GM12878 (cell line): ENCODE measurements at regions not wholly inside any gene's neighbourhood (a gene's known extent, or its start where the extent isn't known, plus 50 kb on each side); places are given as distances from the start of the nearest gene placed in this dataset.

Source experiments
- ATAC-seq: fragments of 200-7000 bp; cut with Tn5 transposase; 3 replicates; pipeline ENCODE4 v1.9.1; 2020; ENCODE audit warnings: mild to moderate bottlenecking, moderate library complexity
- BruUV-seq: library from RNA; stranded (reverse); fragments of 400-500 nt; replicated peaks from 2 replicates; lab custom pipeline; 2021; lab: Mats Ljungman, UMichigan
- CTCF ChIA-PET: fragments of 300-600 bp; sonication (Branson Sonifier 250); formaldehyde crosslinking; extraction: SDS; loops from one replicate; lab custom pipeline; 2021; ENCODE audit warnings: inconsistent platforms; lab: Yijun Ruan, JAX
- POLR2A ChIA-PET: fragments of 350-600 bp; formaldehyde crosslinking; extraction: SDS; loops from one replicate; lab custom pipeline; 2021; ENCODE audit warnings: inconsistent platforms; lab: Charles Lee
- RAD21 ChIA-PET: fragments of 300-600 bp; sonication (Branson Sonifier 250); formaldehyde crosslinking; loops from one replicate; lab custom pipeline; 2023; ENCODE audit warnings: antibody characterized with exemption; ENCODE audit not compliant: unreplicated experiment; lab: Charles Lee
- SMC1A ChIA-PET: fragments of 300-600 bp; sonication (Branson Sonifier 250); formaldehyde crosslinking; loops from one replicate; lab custom pipeline; 2023; ENCODE audit not compliant: unreplicated experiment, uncharacterized antibody; lab: Charles Lee
- DNase-seq: peaks from one replicate; pipeline ENCODE4 v3.0.0-alpha.2; 2011; ENCODE audit warnings: low read depth, low spot score
- FAIRE-seq: peaks from 3 replicates; lab custom pipeline; 2011; peaks lifted over from hg19 to GRCh38; lab: Jason Lieb, UNC
- H2AFZ ChIP-seq: 2 replicates; pipeline ENCODE4 v1.6.0; 2011; ENCODE audit warnings: low read depth, low read length, control low read depth; ENCODE audit not compliant: control insufficient read depth
- H3K27ac ChIP-seq: 2 replicates; pipeline ENCODE4 v1.5.1; 2011; ENCODE audit warnings: control low read depth; ENCODE audit not compliant: control insufficient read depth, insufficient read depth
- H3K27me3 ChIP-seq, 2 experiments: replicated peaks in 1 of 2; 2 replicates each; pipeline versions ENCODE4 v1.6.0 to v1.6.1; 2011; ENCODE audit warnings: low read length in 1 of 2; ENCODE audit not compliant: control insufficient read depth in 2 of 2, insufficient read depth in 2 of 2
- H3K36me3 ChIP-seq, 2 experiments: 2 replicates each; pipeline ENCODE4 v1.5.1; 2011; ENCODE audit warnings: low read length in 1 of 2; ENCODE audit not compliant: control insufficient read depth in 2 of 2, insufficient read depth in 2 of 2
- H3K4me1 ChIP-seq: 2 replicates; pipeline ENCODE4 v1.6.1; 2011; ENCODE audit warnings: mild to moderate bottlenecking, low read length, moderate library complexity, mixed read lengths; ENCODE audit not compliant: control insufficient read depth, insufficient read depth
- H3K4me2 ChIP-seq: 2 replicates; pipeline ENCODE4 v1.6.0; 2011; ENCODE audit warnings: control low read depth; ENCODE audit not compliant: control insufficient read depth, insufficient read depth
- H3K4me3 ChIP-seq: fragments of 200-600 bp; sonication (generic); 2 replicates; pipeline ENCODE4 v1.5.1; 2016
- H3K79me2 ChIP-seq: 2 replicates; pipeline ENCODE4 v1.6.0; 2011; ENCODE audit warnings: low read length; ENCODE audit not compliant: control insufficient read depth, insufficient read depth
- H3K9ac ChIP-seq: 2 replicates; pipeline ENCODE4 v1.8.0; 2011; ENCODE audit warnings: low read length, control low read depth, mixed read lengths; ENCODE audit not compliant: control insufficient read depth, insufficient read depth
- H3K9me3 ChIP-seq: replicated peaks from 3 replicates; pipeline ENCODE4 v1.5.1; 2011; ENCODE audit warnings: mild to moderate bottlenecking, low read length; ENCODE audit not compliant: control insufficient read depth, insufficient read depth
- H4K20me1 ChIP-seq: 2 replicates; pipeline ENCODE4 v1.6.0; 2011; ENCODE audit not compliant: control insufficient read depth, insufficient read depth
- ATF7 ChIP-seq: fragments of 450-650 bp; IDR thresholded peaks from 2 replicates; pipeline ENCODE4 v1.6.1; 2016; ENCODE audit warnings: low read depth, mild to moderate bottlenecking
- CREM ChIP-seq: IDR thresholded peaks from 2 replicates; pipeline ENCODE4 v1.6.1; 2014; ENCODE audit warnings: antibody characterized with exemption, low read depth
- DPF2 ChIP-seq: fragments of 450-650 bp; IDR thresholded peaks from 2 replicates; pipeline ENCODE4 v1.6.1; 2017; ENCODE audit warnings: mild to moderate bottlenecking
- FOXM1 ChIP-seq: IDR thresholded peaks from 2 replicates; pipeline ENCODE4 v1.6.1; 2012; ENCODE audit warnings: low read depth, mild to moderate bottlenecking, inconsistent platforms, low read length, moderate library complexity
- GABPA ChIP-seq: IDR thresholded peaks from 2 replicates; pipeline ENCODE4 v1.6.1; 2014; ENCODE audit warnings: antibody characterized with exemption, low read depth, mild to moderate bottlenecking, inconsistent platforms
- HDAC6 ChIP-seq: fragments of 200-600 bp; sonication (generic); IDR thresholded peaks from one replicate; pipeline ENCODE4 v1.8.0; 2017; ENCODE audit warnings: antibody characterized with exemption; ENCODE audit not compliant: unreplicated experiment
- MTA2 ChIP-seq: fragments of 450-650 bp; IDR thresholded peaks from 2 replicates; pipeline ENCODE4 v1.6.1; 2016; ENCODE audit warnings: low read depth, mild to moderate bottlenecking, moderate library complexity
- RAD51 ChIP-seq: fragments of 450-650 bp; IDR thresholded peaks from 2 replicates; pipeline ENCODE4 v1.6.1; 2016; ENCODE audit warnings: moderate library complexity, mild to moderate bottlenecking, inconsistent platforms
- SKIL ChIP-seq: fragments of 450-650 bp; IDR thresholded peaks from 2 replicates; pipeline ENCODE4 v1.6.1; 2017; ENCODE audit warnings: mild to moderate bottlenecking, low read depth, inconsistent platforms; ENCODE audit not compliant: poor library complexity, severe bottlenecking
- SMAD5 ChIP-seq: IDR thresholded peaks from 2 replicates; pipeline ENCODE4 v1.6.1; 2016; ENCODE audit warnings: antibody characterized with exemption, low read depth
- SRF ChIP-seq, 2 experiments: IDR thresholded peaks; 2 replicates each; pipeline ENCODE4 v1.6.1; 2011; ENCODE audit warnings: low read depth in 2 of 2, low read length in 2 of 2, mild to moderate bottlenecking in 1 of 2, moderate library complexity in 1 of 2
- TARDBP ChIP-seq: IDR thresholded peaks from 2 replicates; pipeline ENCODE4 v1.6.1; 2016; ENCODE audit warnings: borderline replicate concordance
- ZNF217 ChIP-seq: fragments of 450-650 bp; IDR thresholded peaks from 2 replicates; pipeline ENCODE4 v1.6.1; 2017; ENCODE audit warnings: antibody characterized with exemption, mild to moderate bottlenecking
- ZNF24 ChIP-seq: fragments of 450-650 bp; IDR thresholded peaks from 2 replicates; pipeline ENCODE4 v1.6.1; 2017; ENCODE audit warnings: antibody characterized with exemption, mild to moderate bottlenecking
- WGBS: methylation state at CpG from one replicate; pipeline ENCODE4 v1.1.6; 2016; ENCODE audit warnings: low lambda C conversion rate; ENCODE audit not compliant: insufficient replicate concordance, insufficient coverage; ENCODE audit errors: missing lambda C conversion rate; 5-methylcytosine and 5-hydroxymethylcytosine counted together
- in situ Hi-C: fragments of 300-500 bp; cut with MboI; formaldehyde crosslinking; loops from 9 replicates; pipeline ENCODE4 v1.14.3; 2018; ENCODE audit warnings: mixed read lengths
- intact Hi-C: fragments of 100-400 bp; cut with micrococcal nuclease; formaldehyde crosslinking; loops from one replicate; pipeline ENCODE4 v1.14.2; 2022; ENCODE audit not compliant: unreplicated experiment
- TF ChIP-seq, protein P1 (sequence below): fragments of 450-650 bp; formaldehyde crosslinking; IDR thresholded peaks from 2 replicates; pipeline ENCODE4 v1.4.0; 2020; ENCODE audit warnings: mild to moderate bottlenecking, moderate library complexity

- FAIRE-seq (no peak), DNase-seq (no peak), ATAC-seq (no peak)
- no TSS peak for BruUV-seq
- Histone ChIP-seq H2AFZ (no peak overlapping the region), H3K9me3 (no peaks in the 10 kb centered on the region), H3K27me3 (no peaks in the 10 kb centered on the region; a peak in 1 of 4 replicates), H3K79me2 (no peaks in the 10 kb centered on the region), H3K4me2 (no peak overlapping the region), H4K20me1 (no peaks in the 10 kb centered on the region), H3K4me1 (no peaks in the 10 kb centered on the region), H3K36me3 (no peaks in the 10 kb centered on the region), H3K9ac (no peak overlapping the region), H3K4me3 (no peak overlapping the region), H3K27ac (no peak overlapping the region)
- RAD21 ChIA-PET = no interaction called here
- 15% methylated on average over 3 of the region's 3 CpGs for WGBS
- SMC1A ChIA-PET = no interaction called here
- CTCF ChIA-PET = interaction anchor here (2.0 kb wide), 1 partner anchor 10 kb away, joined by 9 read pairs; no protein-coding TSS in a partner anchor
- TF ChIP-seq DPF2 (no peak), SKIL (no peak), FOXM1 (no peak), ZNF24 (no peak), ATF7 (no peak), ZNF217 (no peak), MTA2 (no peak), SRF (IDR thresholded peaks at IDR 0.05; ENCODE audit: low read depth in 2 of 2, low read length in 2 of 2) (no peak), CREM (no peak), GABPA (no peak), TARDBP (no peak), RAD51 (no peak), HDAC6 (no peak), SMAD5 (no peak)
- TF ChIP-seq, protein P1, sequence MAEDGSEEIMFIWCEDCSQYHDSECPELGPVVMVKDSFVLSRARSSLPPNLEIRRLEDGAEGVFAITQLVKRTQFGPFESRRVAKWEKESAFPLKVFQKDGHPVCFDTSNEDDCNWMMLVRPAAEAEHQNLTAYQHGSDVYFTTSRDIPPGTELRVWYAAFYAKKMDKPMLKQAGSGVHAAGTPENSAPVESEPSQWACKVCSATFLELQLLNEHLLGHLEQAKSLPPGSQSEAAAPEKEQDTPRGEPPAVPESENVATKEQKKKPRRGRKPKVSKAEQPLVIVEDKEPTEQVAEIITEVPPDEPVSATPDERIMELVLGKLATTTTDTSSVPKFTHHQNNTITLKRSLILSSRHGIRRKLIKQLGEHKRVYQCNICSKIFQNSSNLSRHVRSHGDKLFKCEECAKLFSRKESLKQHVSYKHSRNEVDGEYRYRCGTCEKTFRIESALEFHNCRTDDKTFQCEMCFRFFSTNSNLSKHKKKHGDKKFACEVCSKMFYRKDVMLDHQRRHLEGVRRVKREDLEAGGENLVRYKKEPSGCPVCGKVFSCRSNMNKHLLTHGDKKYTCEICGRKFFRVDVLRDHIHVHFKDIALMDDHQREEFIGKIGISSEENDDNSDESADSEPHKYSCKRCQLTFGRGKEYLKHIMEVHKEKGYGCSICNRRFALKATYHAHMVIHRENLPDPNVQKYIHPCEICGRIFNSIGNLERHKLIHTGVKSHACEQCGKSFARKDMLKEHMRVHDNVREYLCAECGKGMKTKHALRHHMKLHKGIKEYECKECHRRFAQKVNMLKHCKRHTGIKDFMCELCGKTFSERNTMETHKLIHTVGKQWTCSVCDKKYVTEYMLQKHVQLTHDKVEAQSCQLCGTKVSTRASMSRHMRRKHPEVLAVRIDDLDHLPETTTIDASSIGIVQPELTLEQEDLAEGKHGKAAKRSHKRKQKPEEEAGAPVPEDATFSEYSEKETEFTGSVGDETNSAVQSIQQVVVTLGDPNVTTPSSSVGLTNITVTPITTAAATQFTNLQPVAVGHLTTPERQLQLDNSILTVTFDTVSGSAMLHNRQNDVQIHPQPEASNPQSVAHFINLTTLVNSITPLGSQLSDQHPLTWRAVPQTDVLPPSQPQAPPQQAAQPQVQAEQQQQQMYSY (CRISPR knock-in tag) = no peak
- in situ Hi-C loops = no loop called here
- intact Hi-C loops = no loop called here
- POLR2A ChIA-PET = no interaction called here
Observed at GRCh38 chr1:209364716-209365115, 218.8 kb upstream of the CAMK1G start.
